ENCODE measurements at regions not wholly inside any gene's neighbourhood (a gene's known extent, or its start where the extent isn't known, plus 50 kb on each side); places are given as distances from the start of the nearest gene placed in this dataset.
A peak's percentile ranks its signal among the peaks of the same experiment; 100 is the strongest.

DNA sequence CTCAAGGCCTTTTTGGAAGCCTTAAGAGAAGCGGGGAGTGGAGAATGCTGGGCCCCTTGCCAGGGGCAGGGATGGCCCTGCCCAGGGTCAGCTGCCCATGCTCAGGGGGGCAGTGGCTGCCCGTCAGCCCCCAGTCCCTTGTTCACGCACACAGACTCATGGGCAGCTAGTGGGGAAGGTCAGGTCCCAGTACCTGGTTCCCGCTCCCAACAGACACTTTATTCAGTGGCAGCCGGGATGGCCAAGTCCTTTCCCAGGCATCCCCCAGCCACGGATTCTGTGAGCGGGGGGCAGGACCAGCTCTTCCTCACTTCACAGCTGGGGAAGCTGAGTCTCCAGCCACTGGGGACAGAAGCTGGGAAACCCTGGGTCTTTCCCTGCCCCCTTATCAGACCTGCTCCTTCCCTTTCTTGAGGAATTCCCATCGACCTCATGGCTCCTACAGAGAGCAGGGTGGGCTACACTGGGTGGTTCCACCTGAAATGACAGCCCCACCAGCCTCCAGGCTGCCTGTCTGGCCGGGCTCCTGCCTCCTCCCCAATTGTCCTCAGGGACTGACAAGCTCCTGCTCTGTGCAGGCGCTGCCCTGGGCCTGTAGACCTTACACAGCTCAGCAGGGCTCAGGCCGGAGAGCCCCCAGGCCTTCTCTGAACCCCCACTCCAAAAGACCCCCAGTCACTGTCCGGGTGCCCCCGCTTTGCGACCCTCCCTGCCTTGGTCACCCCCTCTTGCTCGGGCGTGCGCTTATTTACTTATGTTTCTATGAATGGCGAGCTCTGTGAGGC is 61.0 kb upstream of the FGF3 start:
- DNase-seq = peak; percentile 56
- intact Hi-C loops (cut with DNase I; ENCODE audit: low total_unique reads) = no loop called here
- Histone ChIP-seq H3K36me3 (no peaks in the 10 kb centered on the region), H3K27ac (no peak overlapping the region), H3K9me3 (no peaks in the 10 kb centered on the region), H3K4me3 (no peak overlapping the region), H3K27me3 (replicated peaks in 1 of 7) (peaks cover 0 to 54% (median 3%) of the 10 kb centered on the region in 7 donors), H3K4me1 (no peaks in the 10 kb centered on the region)
- TF ChIP-seq POLR2AphosphoS5 (IDR thresholded peaks at IDR 0.05) (no peak), CTCF (IDR thresholded peaks at IDR 0.05 in 8 of 11, conservative IDR thresholded peaks at IDR 0.05 in 3 of 11) (no peak), POLR2A (IDR thresholded peaks at IDR 0.05) (no peak)
- WGBS, 5 donors = 75 to 84% (median 78%) methylated on average over 17 to 18 of the region's 18 CpGs

DNA sequence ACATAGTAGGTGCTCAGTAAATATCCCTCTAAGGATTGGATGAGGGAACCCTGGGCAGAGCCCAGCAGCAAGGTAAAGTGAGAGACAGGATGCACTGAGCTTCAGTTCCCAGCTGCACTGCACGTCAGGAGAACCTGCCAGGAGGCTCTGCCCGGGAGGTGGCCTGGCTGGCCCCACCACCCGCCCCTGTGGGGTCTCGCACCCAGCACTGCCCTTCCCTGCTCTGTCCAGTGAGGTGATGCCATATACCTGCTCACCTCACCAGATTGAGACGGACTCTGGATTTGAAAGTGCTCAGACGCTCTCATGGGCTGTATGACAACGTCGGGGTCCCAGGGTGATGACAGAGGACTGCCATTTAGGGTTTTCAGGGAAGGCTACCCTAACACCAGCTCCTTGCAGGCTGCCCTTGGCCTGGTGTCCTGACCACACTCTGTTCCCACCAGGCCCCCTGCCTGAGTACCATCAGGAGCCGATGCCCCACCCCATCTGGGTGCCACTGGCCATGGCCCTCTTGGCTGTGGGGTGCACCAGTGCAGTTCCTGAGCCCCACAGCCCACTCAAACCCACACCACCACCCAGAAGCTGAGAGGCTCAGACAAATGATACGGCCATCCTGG is 61.7 kb upstream of the FGF3 start:
- Histone ChIP-seq H3K36me3 (no peaks in the 10 kb centered on the region), H3K4me1 (no peaks in the 10 kb centered on the region), H3K27ac (no peak overlapping the region), H3K9me3 (no peaks in the 10 kb centered on the region), H3K4me3 (no peak overlapping the region), H3K27me3 (replicated peaks in 1 of 7) (peaks cover 0 to 50% (median under 1%) of the 10 kb centered on the region in 7 donors)
- peak; percentile 53 for DNase-seq
- TF ChIP-seq POLR2A (IDR thresholded peaks at IDR 0.05) = no peak
- no peak for TF ChIP-seq CTCF (IDR thresholded peaks at IDR 0.05 in 8 of 11, conservative IDR thresholded peaks at IDR 0.05 in 3 of 11)
- no peak for TF ChIP-seq POLR2AphosphoS5 (IDR thresholded peaks at IDR 0.05)
- intact Hi-C loops (cut with DNase I; ENCODE audit: low total_unique reads) = no loop called here
- 85 to 94% (median 91%) methylated on average over 9 to 10 of the region's 10 CpGs for whole genome bisulfite sequencing, 5 donors

DNA sequence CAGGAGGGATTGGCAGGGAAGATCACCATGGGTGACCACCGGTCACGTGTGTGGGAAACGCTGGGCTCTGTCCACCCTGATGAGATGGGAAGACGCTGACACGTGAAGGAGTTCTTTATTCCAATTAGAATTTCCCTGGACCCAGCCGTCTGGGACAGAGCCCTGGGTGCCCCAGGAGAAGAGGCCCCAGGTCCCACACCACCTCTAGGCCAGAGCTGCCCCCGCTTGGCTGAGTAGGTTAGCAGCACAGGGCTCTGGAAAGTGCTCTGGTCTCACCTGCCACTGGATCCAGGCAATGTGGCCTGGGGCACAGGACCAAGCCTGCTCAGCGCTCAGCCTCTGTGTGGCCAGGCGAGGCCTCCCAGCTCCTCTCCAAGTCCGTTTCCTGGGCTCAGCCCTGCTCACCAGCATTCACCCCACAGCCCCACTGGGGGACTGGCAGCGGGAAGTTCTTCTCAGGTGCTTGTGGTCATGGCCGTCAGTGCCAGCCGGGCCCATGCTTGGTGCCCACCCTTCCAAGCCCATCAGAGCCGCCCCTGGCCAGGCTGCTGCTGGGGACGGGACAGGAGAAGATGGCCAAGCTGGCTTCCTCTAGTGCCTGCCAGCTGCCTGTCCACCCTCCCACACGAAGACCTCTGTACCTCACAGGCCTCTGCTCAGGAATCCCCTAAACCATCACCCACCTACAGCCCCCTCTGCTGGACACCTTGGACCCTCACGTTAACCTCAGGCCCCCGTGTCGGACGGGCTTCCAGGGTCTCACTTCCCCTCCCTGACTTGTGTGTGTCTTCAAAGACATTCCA is 62.5 kb upstream of the FGF3 start:
- peak; percentile 62 for DNase-seq
- Histone ChIP-seq H3K27me3 (replicated peaks in 1 of 7) (peaks cover 0 to 48% (median 0%) of the 10 kb centered on the region in 7 donors), H3K4me1 (no peaks in the 10 kb centered on the region), H3K27ac (no peak overlapping the region), H3K36me3 (no peaks in the 10 kb centered on the region), H3K9me3 (no peaks in the 10 kb centered on the region), H3K4me3 (no peak overlapping the region)
- WGBS, 5 donors = 71 to 75% (median 71%) methylated on average over 18 to 20 of the region's 20 CpGs
- TF ChIP-seq CTCF (IDR thresholded peaks at IDR 0.05 in 8 of 11, conservative IDR thresholded peaks at IDR 0.05 in 3 of 11) (no peak), POLR2A (IDR thresholded peaks at IDR 0.05) (no peak), POLR2AphosphoS5 (IDR thresholded peaks at IDR 0.05) (no peak)
- intact Hi-C loops (cut with DNase I; ENCODE audit: low total_unique reads) = no loop called here

GRCh38 chr11:69882270-69882608 is 63.0 kb upstream of the FGF3 start:
- no peak for DNase-seq
- no peaks in the 10 kb centered on the region for H3K9me3 ChIP-seq
- no peak overlapping the region for H3K27ac ChIP-seq
- no peak overlapping the region for H3K4me3 ChIP-seq
- H3K36me3 ChIP-seq = no peaks in the 10 kb centered on the region
- intact Hi-C loops (cut with DNase I; ENCODE audit: low total_unique reads) = no loop called here
- no peaks in the 10 kb centered on the region for H3K4me1 ChIP-seq
- H3K27me3 ChIP-seq (replicated peaks in 1 of 7) = peaks cover 0 to 48% (median 0%) of the 10 kb centered on the region in 7 donors
- TF ChIP-seq CTCF (IDR thresholded peaks at IDR 0.05 in 8 of 11, conservative IDR thresholded peaks at IDR 0.05 in 3 of 11) = no peak
- no peak for TF ChIP-seq POLR2AphosphoS5 (IDR thresholded peaks at IDR 0.05)
- no peak for TF ChIP-seq POLR2A (IDR thresholded peaks at IDR 0.05)
- 84 to 92% (median 88%) methylated on average over 5 to 7 of the region's 7 CpGs for WGBS, 5 donors

Data from spleen (tissue), 11 donors.